Heart left ventricle (tissue), 13 donors: ENCODE measurements at regions not wholly inside any gene's neighbourhood (a gene's known extent, or its start where the extent isn't known, plus 50 kb on each side); places are given as distances from the start of the nearest gene placed in this dataset.

Experiments
- CTCF ChIP-seq, 12 donors: fragments of 200-600 bp; sonication (generic) in 4 of 12; IDR thresholded peaks; one replicate each; pipeline versions ENCODE4 v1.5.0 to v1.8.0; 2018 to 2022; ENCODE audit warnings: antibody characterized with exemption in 12 of 12, mild to moderate bottlenecking in 5 of 12
- POLR2A ChIP-seq, 2 donors: fragments of 450-650 bp; IDR thresholded peaks; one replicate each; pipeline ENCODE4 v1.6.1; 2017; ENCODE audit warnings: antibody characterized with exemption in 2 of 2, mild to moderate bottlenecking in 2 of 2, moderate library complexity in 2 of 2
- donor health status: ischemic (EF 13 %, LVEDD 7.1; RV severe dilation, severe dysfunction).
- donor health status: DM: no; HTN: yes; CAD: no.
- donor health status: DM: no; HTN: no; CAD: no.
- donor health status: ischemic (EF 25% LVEDD 6.9; RV normal size, moderate dysfunction).
- donor health status: ischemic (EF 25% LVEDD 5.7; RV mildly dilated, moderate dysfunction).
- donor health status: ischemic (EF 35%, LVEDD 5.7; RV mildly dilated, moderate dysfunction).
- donor health status: nonischemic (EF 11% LVEDD 7.7; RV severe dilation, severe dysfunction).
- donor health status: DM: yes; HTN: yes; CAD: no.
- donor health status: PGD.
- donor health status: ischemic (EF 29% LVEDD 5.4; RV normal size, mild dysfunction).
- donor health status: nonischemic (EF 23%, LVEDD 6.1; RV moderate dilation, normal function).

GRCh38 chr20:56885521-56885920 lies 256.4 kb downstream of the TFAP2C start:
- TF ChIP-seq POLR2A (IDR thresholded peaks at IDR 0.05) (no peak), CTCF (IDR thresholded peaks at IDR 0.05) (no peak)
